H1 (cell line): ENCODE measurements at regions not wholly inside any gene's neighbourhood (a gene's known extent, or its start where the extent isn't known, plus 50 kb on each side); places are given as distances from the start of the nearest gene placed in this dataset.

Source experiments
- CTCF ChIA-PET: fragments of 300-600 bp; sonication (Branson Sonifier 250); formaldehyde crosslinking; loops from one replicate; lab custom pipeline; 2021; ENCODE audit not compliant: partially characterized antibody; lab: Charles Lee
- POLR2A ChIA-PET: fragments of 300-600 bp; sonication (Branson Sonifier 250); formaldehyde crosslinking; loops from one replicate; lab custom pipeline; 2021; ENCODE audit warnings: inconsistent platforms; ENCODE audit not compliant: partially characterized antibody; lab: Charles Lee
- DNase-seq, 2 experiments: peaks; one replicate each; pipeline versions ENCODE4 v3.0.0 to v3.0.0-alpha.2; 2010 to 2022; ENCODE audit warnings: low spot score in 2 of 2, low read depth in 1 of 2, mixed read lengths in 1 of 2
- FAIRE-seq: peaks from 2 replicates; lab custom pipeline; 2011; peaks lifted over from hg19 to GRCh38; lab: Jason Lieb, UNC
- H2AFZ ChIP-seq: 2 replicates; pipeline ENCODE4 v1.8.1; 2012; ENCODE audit warnings: low read length, inconsistent platforms
- H2AK5ac ChIP-seq: 2 replicates; pipeline ENCODE4 v1.6.1; 2013; ENCODE audit warnings: low read depth, low read length
- H2BK120ac ChIP-seq: replicated peaks from 2 replicates; pipeline ENCODE3; 2013; ENCODE audit warnings: low read depth, low read length, inconsistent platforms
- H2BK12ac ChIP-seq: 2 replicates; pipeline ENCODE4 v1.6.1; 2013; ENCODE audit warnings: low read depth, low read length
- H2BK15ac ChIP-seq: 2 replicates; pipeline ENCODE4 v1.6.1; 2013; ENCODE audit warnings: low read length
- H2BK20ac ChIP-seq: 2 replicates; pipeline ENCODE4 v1.6.1; 2013; ENCODE audit warnings: low read length
- H2BK5ac ChIP-seq: 2 replicates; pipeline ENCODE4 v1.6.1; 2013; ENCODE audit warnings: low read depth, low read length
- H3K14ac ChIP-seq: 2 replicates; pipeline ENCODE4 v1.6.1; 2013; ENCODE audit warnings: inconsistent platforms; ENCODE audit not compliant: insufficient read length
- H3K18ac ChIP-seq: 2 replicates; pipeline ENCODE4 v1.6.1; 2013; ENCODE audit warnings: low read length; ENCODE audit errors: extremely low read depth
- H3K23ac ChIP-seq: 2 replicates; pipeline ENCODE4 v1.6.1; 2013; ENCODE audit warnings: inconsistent platforms; ENCODE audit not compliant: insufficient read length
- H3K23me2 ChIP-seq: 2 replicates; pipeline ENCODE4 v1.6.1; 2013; ENCODE audit warnings: low read depth, low read length
- H3K27ac ChIP-seq: 2 replicates; pipeline ENCODE4 v1.6.1; 2011; ENCODE audit warnings: low read depth, low read length, inconsistent platforms
- H3K27me3 ChIP-seq, 4 experiments: replicated peaks in 1 of 4; 1 replicate in 1 of 4; 2 replicates in 3 of 4; pipeline versions ENCODE4 v1.6.1 to v1.8.1; 2011 to 2013; ENCODE audit warnings: low read length in 3 of 4, mild to moderate bottlenecking in 3 of 4, inconsistent platforms in 2 of 4, mixed read lengths in 2 of 4, moderate library complexity in 1 of 4; ENCODE audit not compliant: control insufficient read depth in 3 of 4, insufficient read depth in 3 of 4; ENCODE audit errors: extremely low read depth in 1 of 4
- H3K36me3 ChIP-seq, 4 experiments: 2 replicates each; pipeline versions ENCODE4 v1.6.1 to v1.8.1; 2011 to 2013; ENCODE audit warnings: mild to moderate bottlenecking in 4 of 4, low read length in 3 of 4, moderate library complexity in 2 of 4, control low read depth in 1 of 4, inconsistent platforms in 1 of 4; ENCODE audit not compliant: insufficient read depth in 4 of 4, control insufficient read depth in 2 of 4
- H3K4ac ChIP-seq: replicated peaks from 2 replicates; pipeline ENCODE3; 2013; ENCODE audit warnings: low read length, low read depth, mixed read lengths, inconsistent platforms; ENCODE audit not compliant: insufficient read length
- H3K4me1 ChIP-seq, 4 experiments: replicated peaks in 1 of 4; 1 replicate in 1 of 4; 2 replicates in 3 of 4; pipeline versions ENCODE4 v1.6.1 to v1.8.1; 2011 to 2013; ENCODE audit warnings: low read length in 3 of 4, inconsistent platforms in 2 of 4, mixed read lengths in 1 of 4; ENCODE audit not compliant: insufficient read depth in 4 of 4, control insufficient read depth in 3 of 4
- H3K4me2 ChIP-seq, 2 experiments: 2 replicates each; pipeline versions ENCODE4 v1.6.1 to v1.8.1; 2011 to 2013; ENCODE audit warnings: low read depth in 2 of 2, low read length in 2 of 2, control low read depth in 1 of 2, inconsistent platforms in 1 of 2, mild to moderate bottlenecking in 1 of 2; ENCODE audit not compliant: insufficient read depth in 1 of 2
- H3K4me3 ChIP-seq, 4 experiments: fragments of 200-600, 300-600 bp in 1 of 4; sonication (generic), shearing (Covaris generic), sonication (Bioruptor Twin) in 1 of 4; 2 replicates each; pipeline versions ENCODE4 v1.5.1 to v1.8.1; 2011 to 2016; ENCODE audit warnings: low read length in 4 of 4, low read depth in 3 of 4, control low read depth in 2 of 4, inconsistent platforms in 2 of 4, mild to moderate bottlenecking in 2 of 4, mixed read lengths in 1 of 4, moderate library complexity in 1 of 4; ENCODE audit not compliant: insufficient read depth in 2 of 4; ENCODE audit errors: extremely low read depth in 1 of 4
- H3K56ac ChIP-seq: replicated peaks from 2 replicates; pipeline ENCODE3; 2013; ENCODE audit warnings: low read depth, mild to moderate bottlenecking, mixed read lengths, low read length, inconsistent platforms; ENCODE audit not compliant: insufficient read length
- H3K79me1 ChIP-seq: 2 replicates; pipeline ENCODE4 v1.6.1; 2013; ENCODE audit warnings: low read depth, low read length, control low read depth
- H3K79me2 ChIP-seq, 2 experiments: 2 replicates each; pipeline versions ENCODE4 v1.6.1 to v1.8.1; 2012 to 2013; ENCODE audit warnings: low read length in 2 of 2, mild to moderate bottlenecking in 2 of 2, inconsistent platforms in 1 of 2; ENCODE audit not compliant: insufficient read depth in 2 of 2, control insufficient read depth in 1 of 2
- H3K9ac ChIP-seq, 4 experiments: replicated peaks in 1 of 4; 1 replicate in 1 of 4; 2 replicates in 3 of 4; pipeline versions ENCODE4 v1.6.1 to v1.8.1; 2011 to 2013; ENCODE audit warnings: low read depth in 3 of 4, low read length in 3 of 4, control low read depth in 2 of 4, mild to moderate bottlenecking in 2 of 4, moderate library complexity in 2 of 4, inconsistent platforms in 1 of 4; ENCODE audit errors: extremely low read depth in 1 of 4
- H3K9me3 ChIP-seq, 2 experiments: 2 replicates each; pipeline versions ENCODE4 v1.6.1 to v1.8.1; 2012 to 2013; ENCODE audit warnings: mild to moderate bottlenecking in 2 of 2, moderate library complexity in 2 of 2, control low read depth in 1 of 2, inconsistent platforms in 1 of 2, low read depth in 1 of 2, low read length in 1 of 2, mixed read lengths in 1 of 2; ENCODE audit not compliant: insufficient read depth in 2 of 2
- H4K20me1 ChIP-seq, 2 experiments: replicated peaks in 1 of 2; 2 replicates each; pipeline versions ENCODE3 to v1.8.1; 2011 to 2013; ENCODE audit warnings: inconsistent platforms in 2 of 2, low read length in 2 of 2, mild to moderate bottlenecking in 1 of 2; ENCODE audit not compliant: insufficient read depth in 2 of 2, control insufficient read depth in 1 of 2
- H4K5ac ChIP-seq: 2 replicates; pipeline ENCODE4 v1.6.1; 2013; ENCODE audit warnings: low read length, low read depth, mixed read lengths, inconsistent platforms; ENCODE audit not compliant: insufficient read length
- H4K8ac ChIP-seq: 2 replicates; pipeline ENCODE4 v1.8.0; 2013; ENCODE audit warnings: mild to moderate bottlenecking, moderate library complexity, low read length, inconsistent platforms; ENCODE audit not compliant: insufficient read depth; ENCODE audit errors: extremely low read depth
- H4K91ac ChIP-seq: replicated peaks from 2 replicates; pipeline ENCODE3; 2013; ENCODE audit warnings: low read length, mixed read lengths, inconsistent platforms; ENCODE audit not compliant: insufficient read length
- ATF2 ChIP-seq: IDR thresholded peaks from 2 replicates; pipeline ENCODE4 v1.6.1; 2012; ENCODE audit warnings: low read length, inconsistent platforms
- CEBPB ChIP-seq: IDR thresholded peaks from 2 replicates; pipeline ENCODE4 v1.6.1; 2012; ENCODE audit warnings: low read depth, low read length
- CHD2 ChIP-seq: IDR thresholded peaks from 2 replicates; pipeline ENCODE4 v1.6.1; 2012; ENCODE audit warnings: low read length, improper control_type of control experiment
- E2F6 ChIP-seq: IDR thresholded peaks from 2 replicates; pipeline ENCODE4 v1.6.1; 2012; ENCODE audit warnings: inconsistent platforms
- EZH2 ChIP-seq: fragments of 200-600 bp; sonication (generic); IDR thresholded peaks from 2 replicates; pipeline ENCODE4 v1.7.1; 2012; ENCODE audit warnings: low read depth, mild to moderate bottlenecking, moderate library complexity, low read length, inconsistent platforms; ENCODE audit not compliant: severe bottlenecking
- KDM5A ChIP-seq: fragments of 200-600 bp; IDR thresholded peaks from 2 replicates; pipeline ENCODE4 v1.7.1; 2012; ENCODE audit warnings: mild to moderate bottlenecking, low read length, inconsistent platforms, mixed read lengths
- SIRT6 ChIP-seq: IDR thresholded peaks from one replicate; pipeline ENCODE4 v1.7.1; 2012; ENCODE audit warnings: low read length, inconsistent platforms
- SRF ChIP-seq: IDR thresholded peaks from 2 replicates; pipeline ENCODE4 v1.6.1; 2011; ENCODE audit warnings: mild to moderate bottlenecking, low read depth, low read length, moderate library complexity
- SUZ12 ChIP-seq: fragments of 200-600 bp; sonication (generic); IDR thresholded peaks from 2 replicates; pipeline ENCODE4 v1.6.1; 2012; ENCODE audit warnings: mild to moderate bottlenecking, inconsistent platforms, low read length, moderate library complexity, mixed read lengths
- ZNF274 ChIP-seq: IDR thresholded peaks from 2 replicates; pipeline ENCODE4 v1.7.0; 2012; ENCODE audit warnings: low read length, borderline replicate concordance; ENCODE audit errors: extremely low read depth
- WGBS, 2 experiments: shearing (Covaris generic) in 1 of 2; methylation state at CpG; one replicate each; pipeline versions ENCODE4 v1.1.6 to v1.1.7; 2013 to 2015; ENCODE audit warnings: low lambda C conversion rate in 2 of 2, mixed read lengths in 2 of 2, inconsistent platforms in 1 of 2, low coverage in 1 of 2, missing lambda C conversion rate in 1 of 2; ENCODE audit not compliant: insufficient replicate concordance in 2 of 2, insufficient coverage in 1 of 2, insufficient read length in 1 of 2; ENCODE audit errors: extremely low coverage in 1 of 2, missing lambda C conversion rate in 1 of 2; 5-methylcytosine and 5-hydroxymethylcytosine counted together

GRCh38 chr10:131769571-131770410 is 131.0 kb upstream of the PPP2R2D start:
- Histone ChIP-seq H3K27ac (no peak overlapping the region), H3K9me3 (no peaks in the 10 kb centered on the region), H2AK5ac (no peak overlapping the region), H3K27me3 (no peaks in the 10 kb centered on the region), H3K79me1 (no peaks in the 10 kb centered on the region), H3K9ac (no peak overlapping the region), H3K23ac (no peak overlapping the region), H2BK20ac (no peak overlapping the region), H3K36me3 (no peaks in the 10 kb centered on the region), H3K56ac (no peak overlapping the region), H4K5ac (no peak overlapping the region), H3K4me1 (peaks cover 0 to 3% (median 0%) of the 10 kb centered on the region in 4 experiments; a peak in 4 of 7 replicates), H4K91ac (no peak overlapping the region), H3K18ac (no peak overlapping the region; the same call in 1 of the 2 replicates), H2AFZ (no peak overlapping the region), H3K23me2 (peaks cover 2% of the 10 kb centered on the region; the same call in 1 of the 2 replicates), H4K8ac (no peak overlapping the region), H3K4me3 (no peak overlapping the region), H2BK120ac (no peak overlapping the region), H2BK15ac (no peak overlapping the region), H2BK5ac (no peak overlapping the region), H3K4me2 (no peak overlapping the region), H4K20me1 (no peaks in the 10 kb centered on the region), H3K14ac (no peak overlapping the region), H3K4ac (no peak overlapping the region), H2BK12ac (no peak overlapping the region), H3K79me2 (no peaks in the 10 kb centered on the region)
- ChIA-PET POLR2A (no interaction called here), CTCF (interaction anchor here (1.5 to 2.5 kb wide), 4 partner anchors 16 to 200 kb away, joined by 4 to 11 read pairs (median 6); no protein-coding TSS in a partner anchor)
- 90% methylated on average over 19 of the region's 19 CpGs; no CpG with 5 or more reads in 1 of the 2 experiments for WGBS, 2 experiments
- no peak for DNase-seq
- no peak for FAIRE-seq
- TF ChIP-seq KDM5A (no peak), E2F6 (no peak), CHD2 (no peak), SRF (no peak), CEBPB (no peak), ZNF274 (no peak), SUZ12 (no peak), SIRT6 (no peak), ATF2 (no peak), EZH2 (no peak)
